HG02884 (cell line): ENCODE measurements at regions not wholly inside any gene's neighbourhood (a gene's known extent, or its start where the extent isn't known, plus 50 kb on each side); places are given as distances from the start of the nearest gene placed in this dataset.
A peak's percentile ranks its signal among the peaks of the same experiment; 100 is the strongest.
"Not testable (repeated sequence)": the region's sequence is repeated elsewhere in the genome, so short reads cannot be mapped to it uniquely, and the experiment has no call there.

ENCODE experiments used
- ATAC-seq: cut with Tn5 transposase; IDR thresholded peaks from one replicate; pipeline ENCODE4 v1.9.1; 2021; ENCODE audit warnings: mild to moderate bottlenecking, moderate library complexity; ENCODE audit not compliant: unreplicated experiment

GRCh38 chr10:55174419-55174818, 373.4 kb upstream of the PCDH15 start:
- ATAC-seq: no peak

DNA sequence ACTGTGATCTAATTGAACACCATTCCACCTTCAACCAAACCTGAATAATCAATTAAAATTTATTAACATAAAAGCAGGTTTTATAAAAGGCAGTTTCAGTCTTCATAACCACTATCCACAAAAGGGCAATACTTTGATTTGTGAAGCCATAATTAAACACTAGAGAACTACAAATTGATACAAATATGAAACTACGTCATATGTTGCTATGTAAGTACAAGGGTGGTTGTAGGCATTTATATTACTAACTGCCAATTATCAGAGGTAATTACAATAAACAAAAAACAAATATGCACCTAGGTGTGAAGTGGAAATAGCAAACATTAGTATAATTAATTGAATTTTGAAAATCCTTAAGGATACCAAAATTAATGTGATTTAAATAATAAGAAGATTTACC, 368.5 kb upstream of the PCDH15 start:
- ATAC-seq: no peak

- no peak for ATAC-seq
Observed at GRCh38 chr10:55168343-55168742, 367.3 kb upstream of the PCDH15 start.

GRCh38 chr10:55163388-55163979, 362.5 kb upstream of the PCDH15 start:
- no peak for ATAC-seq

DNA sequence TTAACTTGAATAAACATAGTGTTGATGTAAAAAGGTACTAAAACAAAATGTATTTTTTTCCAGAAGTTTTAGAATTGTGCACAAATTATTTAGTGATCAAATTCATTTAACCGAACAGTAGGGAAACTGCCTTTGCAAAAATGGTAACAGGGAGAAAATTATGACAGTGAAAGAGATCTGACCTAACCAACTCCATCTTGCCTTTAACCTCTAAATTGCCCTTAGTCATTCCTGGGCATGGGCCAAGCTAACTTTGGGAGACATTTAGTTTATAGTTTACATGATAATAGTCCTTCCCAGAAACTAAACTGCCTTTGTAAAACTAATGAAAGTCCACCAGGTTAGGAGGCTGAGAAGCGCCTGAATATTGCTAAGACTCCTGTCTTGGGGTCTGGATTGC, 361.3 kb upstream of the PCDH15 start:
- not testable (repeated sequence) for ATAC-seq

DNA sequence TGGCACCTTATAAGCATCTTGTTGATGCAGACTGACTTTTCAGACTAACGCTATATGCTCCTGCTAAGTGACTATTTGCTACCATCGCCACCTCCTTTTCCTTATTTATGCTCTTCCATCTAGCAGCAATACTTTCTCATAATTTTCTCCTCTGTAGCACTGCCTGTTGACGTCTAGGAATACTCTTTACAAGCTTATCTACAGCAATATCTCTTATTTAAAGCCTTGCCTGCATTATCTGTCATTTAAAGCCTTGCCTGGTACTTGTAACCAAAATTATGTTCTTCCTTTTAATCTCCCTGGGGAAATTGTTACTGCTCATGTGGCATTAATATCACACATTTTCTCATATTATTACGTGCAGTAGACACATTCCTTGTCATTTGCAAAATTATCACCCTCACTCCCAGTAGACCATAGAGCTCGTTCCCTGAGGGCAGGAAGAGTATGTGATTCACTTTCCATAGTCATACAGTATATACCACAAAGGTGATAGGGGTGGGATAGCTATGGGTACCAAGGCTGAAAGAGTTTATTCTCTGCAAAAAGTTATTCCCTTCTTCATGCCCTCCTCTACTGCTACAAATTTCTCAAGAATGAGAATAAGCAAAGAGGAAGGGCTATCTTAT, 359.7 kb upstream of the PCDH15 start:
- no peak for ATAC-seq

DNA sequence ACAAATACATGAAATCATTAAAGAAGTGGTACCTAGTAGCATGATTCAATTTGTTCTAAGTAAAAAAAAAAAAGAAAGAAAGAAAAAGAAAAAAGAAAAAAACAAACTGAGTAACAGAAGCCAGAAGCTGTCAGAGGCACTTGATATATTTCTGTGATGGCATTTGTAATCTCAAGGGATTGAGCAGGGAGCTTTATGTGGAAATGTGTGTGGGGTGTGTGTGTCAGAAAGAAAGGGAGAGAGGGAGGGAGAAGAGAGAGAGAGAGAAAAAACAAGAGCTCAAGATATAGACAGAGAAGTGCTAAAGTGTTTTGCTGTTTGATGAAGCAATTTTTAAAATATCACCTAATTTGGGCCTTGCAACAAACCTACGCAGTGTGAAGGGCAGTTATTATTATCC, 357.6 kb upstream of the PCDH15 start:
- ATAC-seq: no peak

DNA sequence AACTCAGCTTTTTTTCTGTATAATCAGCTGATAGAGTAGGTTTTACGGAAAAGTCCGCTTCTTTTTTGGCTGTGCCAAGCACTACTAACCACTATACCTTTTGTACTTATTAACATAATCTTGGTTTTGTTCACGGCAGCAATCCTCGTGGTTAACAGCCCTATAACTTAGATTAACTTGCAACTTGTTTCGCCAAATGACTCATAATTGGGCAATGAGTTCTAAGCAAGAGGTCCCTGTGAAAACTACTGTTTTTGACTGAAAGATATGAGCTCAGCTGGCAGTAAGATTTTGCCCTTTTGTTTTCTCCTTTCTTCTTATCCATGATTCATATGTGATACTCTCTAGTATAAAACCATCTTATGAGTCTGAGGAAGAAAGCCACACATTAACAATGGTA, 345.0 kb upstream of the PCDH15 start:
- ATAC-seq: no peak

DNA sequence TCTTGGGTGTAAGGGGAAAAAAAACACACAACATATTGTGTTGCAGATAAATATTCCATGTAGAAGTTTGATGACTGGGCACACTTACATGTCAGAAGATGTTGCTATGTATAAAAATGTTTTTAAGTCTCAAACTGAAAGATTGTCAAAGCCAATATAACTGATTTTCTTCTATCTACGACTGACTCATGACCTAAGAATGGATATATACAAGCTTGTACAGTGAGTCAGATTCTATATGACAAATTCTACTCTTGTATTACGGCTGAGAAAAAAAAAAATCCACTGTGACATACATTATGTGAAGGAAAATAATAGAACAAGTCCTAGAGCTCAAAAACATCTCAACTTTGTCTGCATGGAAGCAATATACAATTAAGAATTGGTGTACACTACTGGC, 343.0 kb upstream of the PCDH15 start:
- no peak for ATAC-seq

DNA sequence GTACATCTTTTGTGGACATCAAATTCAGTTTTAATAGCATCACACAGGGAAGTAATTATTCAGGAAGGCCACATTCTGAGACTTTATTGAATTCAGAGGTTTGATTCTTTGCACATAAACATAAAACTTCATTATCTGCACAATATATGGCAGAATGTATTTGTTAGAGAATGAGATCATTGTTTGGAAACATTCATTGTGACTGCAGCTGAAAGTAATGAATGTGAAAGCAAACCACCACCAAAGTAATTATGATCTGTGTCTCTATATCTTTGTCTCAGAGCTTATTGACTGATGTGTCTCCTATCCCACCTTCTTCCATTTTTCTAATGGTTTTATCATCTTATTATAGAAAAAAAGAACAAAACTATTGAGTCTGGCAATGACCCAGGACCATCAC, 340.9 kb upstream of the PCDH15 start:
- no peak for ATAC-seq

DNA sequence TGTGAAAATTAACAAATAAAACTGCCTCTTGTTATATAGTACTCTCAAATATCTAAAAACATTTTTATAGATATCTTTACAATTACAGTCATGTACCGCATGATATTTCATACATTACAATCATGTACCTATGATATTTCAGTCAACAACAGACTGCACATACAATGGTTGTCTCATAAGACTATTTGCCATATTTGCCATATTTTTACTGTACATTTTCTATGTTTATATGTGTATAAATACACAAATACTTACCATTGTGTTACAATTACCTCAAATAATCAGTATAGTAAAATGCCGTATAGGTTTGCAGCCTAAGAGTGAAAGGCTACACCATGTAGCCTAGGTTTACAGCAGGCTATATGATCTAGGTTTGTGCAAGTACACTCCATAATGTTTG, 336.0 kb upstream of the PCDH15 start:
- ATAC-seq: no peak

DNA sequence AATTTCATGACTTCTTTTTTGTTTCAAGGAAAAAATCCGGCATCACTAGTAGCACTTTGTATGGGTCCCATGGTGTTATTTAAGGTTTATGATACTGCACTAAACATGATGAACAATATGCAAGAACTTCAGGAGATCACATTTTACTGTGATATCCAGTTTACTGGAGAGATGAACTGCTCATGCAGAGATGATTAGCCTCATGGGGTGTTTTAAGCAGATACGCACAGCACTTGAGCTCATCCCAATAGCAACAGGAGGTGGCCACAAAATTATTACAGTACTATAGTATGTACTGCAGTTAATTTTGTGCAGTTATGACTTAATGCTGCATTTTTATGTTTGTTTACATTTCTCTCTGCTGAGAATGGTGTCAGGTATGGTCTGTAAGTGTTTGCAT, 303.7 kb upstream of the PCDH15 start:
- no peak for ATAC-seq

DNA sequence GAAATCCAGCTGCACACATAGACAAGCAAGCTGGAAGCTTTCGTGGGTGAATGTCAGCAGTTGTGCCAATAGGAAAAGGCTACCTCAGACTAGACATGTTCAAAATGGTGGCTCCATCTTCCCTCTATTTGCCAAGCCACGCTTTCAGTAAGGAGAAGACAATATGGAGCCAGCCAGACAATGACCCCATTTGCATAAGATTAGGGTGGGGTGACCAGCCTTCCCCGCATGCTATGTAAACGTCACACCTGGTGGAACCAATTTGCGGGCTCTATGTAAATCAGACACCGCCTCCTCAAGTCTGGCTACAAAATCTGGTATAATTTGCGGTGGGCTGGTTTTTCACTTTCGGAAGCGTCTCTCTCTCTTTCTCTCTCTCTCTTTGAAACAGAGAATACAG, 297.4 kb upstream of the PCDH15 start:
- ATAC-seq: no peak

GRCh38 chr10:55091691-55092328, 290.8 kb upstream of the PCDH15 start:
- ATAC-seq: peak; percentile 76

- no peak for ATAC-seq
Observed at GRCh38 chr10:55078121-55078520, 277.1 kb upstream of the PCDH15 start.

- no peak for ATAC-seq
Observed at GRCh38 chr10:55065185-55065584, 264.2 kb upstream of the PCDH15 start.

- no peak for ATAC-seq
Observed at GRCh38 chr10:55063811-55064210, 262.8 kb upstream of the PCDH15 start.

- no peak for ATAC-seq
Observed at GRCh38 chr10:55062349-55062748, 261.3 kb upstream of the PCDH15 start.

DNA sequence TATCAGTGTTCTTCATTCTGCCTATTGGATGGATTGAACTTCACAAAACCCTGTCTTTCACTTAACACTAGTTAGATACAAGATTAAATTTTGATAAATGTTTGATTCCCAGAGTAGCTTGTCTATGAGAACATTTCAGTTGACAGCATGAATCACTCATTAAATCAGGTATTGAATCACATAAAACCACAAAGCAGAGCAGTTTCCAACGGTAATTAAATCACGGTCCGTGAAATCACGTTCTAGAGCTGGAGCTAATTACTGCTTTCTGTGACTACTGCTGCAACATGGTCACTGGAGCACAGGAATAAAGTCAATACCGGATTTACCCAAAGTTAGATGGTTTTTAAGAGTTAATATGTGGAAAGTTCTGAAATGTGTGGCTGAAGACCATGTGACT, 257.8 kb upstream of the PCDH15 start:
- no peak for ATAC-seq

GRCh38 chr10:55051515-55051914, 250.5 kb upstream of the PCDH15 start:
- ATAC-seq: no peak

GRCh38 chr10:55048830-55049498, 247.9 kb upstream of the PCDH15 start:
- no peak for ATAC-seq

GRCh38 chr10:55043540-55043939, 242.5 kb upstream of the PCDH15 start:
- no peak for ATAC-seq
